Mucosa of rectum (tissue), 2 donors: ENCODE measurements at regions not wholly inside any gene's neighbourhood (a gene's known extent, or its start where the extent isn't known, plus 50 kb on each side); places are given as distances from the start of the nearest gene placed in this dataset.

Experiments used
- H3K27ac ChIP-seq, 2 donors: one replicate each; pipeline ENCODE4 v1.7.0; 2013; ENCODE audit warnings: inconsistent platforms in 2 of 2, low read depth in 2 of 2, low read length in 2 of 2
- H3K27me3 ChIP-seq, 2 donors: one replicate each; pipeline ENCODE4 v1.7.0; 2013; ENCODE audit warnings: low read length in 2 of 2; ENCODE audit not compliant: control insufficient read depth in 2 of 2, insufficient read depth in 2 of 2
- H3K36me3 ChIP-seq, 2 donors: one replicate each; pipeline ENCODE4 v1.7.0; 2013; ENCODE audit warnings: low read length in 2 of 2; ENCODE audit not compliant: control insufficient read depth in 2 of 2, insufficient read depth in 2 of 2
- H3K4me1 ChIP-seq, 2 donors: one replicate each; pipeline ENCODE4 v1.7.0; 2013; ENCODE audit warnings: low read length in 2 of 2, mild to moderate bottlenecking in 1 of 2; ENCODE audit not compliant: control insufficient read depth in 2 of 2, insufficient read depth in 2 of 2
- H3K4me3 ChIP-seq, 2 donors: one replicate each; pipeline ENCODE4 v1.7.0; 2013; ENCODE audit warnings: low read length in 2 of 2
- H3K9ac ChIP-seq, 2 donors: one replicate each; pipeline ENCODE4 v1.7.0; 2013; ENCODE audit warnings: low read length in 2 of 2, low read depth in 1 of 2, mild to moderate bottlenecking in 1 of 2
- H3K9me3 ChIP-seq, 2 donors: one replicate each; pipeline ENCODE4 v1.7.0; 2013; ENCODE audit warnings: low read length in 2 of 2; ENCODE audit not compliant: control insufficient read depth in 2 of 2
- donor health status: healthy.
- donor health status: Normal muscosa, but diverticular disease.

DNA sequence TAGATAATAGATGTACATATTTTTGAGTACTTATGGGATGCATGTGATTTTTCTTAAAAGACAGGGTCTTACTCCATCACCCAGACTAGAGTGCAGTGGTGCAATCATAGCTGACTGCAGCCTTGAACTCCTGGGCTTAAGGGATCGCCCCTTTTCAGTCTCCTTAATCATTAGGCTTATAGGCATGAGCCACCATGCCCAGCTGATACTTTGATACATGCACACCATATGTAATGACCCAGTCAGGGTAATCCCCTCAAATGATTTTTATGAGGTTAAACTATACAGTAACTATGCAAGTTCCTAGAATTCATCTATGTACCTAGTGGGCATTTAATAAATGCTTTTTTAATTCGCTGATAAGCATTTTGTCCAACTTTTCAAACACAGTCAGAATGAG lies 292.3 kb downstream of the DTWD2 start:
- Histone ChIP-seq H3K9me3 (no peaks in the 10 kb centered on the region), H3K4me1 (no peaks in the 10 kb centered on the region), H3K27me3 (no peaks in the 10 kb centered on the region), H3K36me3 (no peaks in the 10 kb centered on the region), H3K4me3 (no peak overlapping the region), H3K27ac (no peak overlapping the region), H3K9ac (no peak overlapping the region)

DNA sequence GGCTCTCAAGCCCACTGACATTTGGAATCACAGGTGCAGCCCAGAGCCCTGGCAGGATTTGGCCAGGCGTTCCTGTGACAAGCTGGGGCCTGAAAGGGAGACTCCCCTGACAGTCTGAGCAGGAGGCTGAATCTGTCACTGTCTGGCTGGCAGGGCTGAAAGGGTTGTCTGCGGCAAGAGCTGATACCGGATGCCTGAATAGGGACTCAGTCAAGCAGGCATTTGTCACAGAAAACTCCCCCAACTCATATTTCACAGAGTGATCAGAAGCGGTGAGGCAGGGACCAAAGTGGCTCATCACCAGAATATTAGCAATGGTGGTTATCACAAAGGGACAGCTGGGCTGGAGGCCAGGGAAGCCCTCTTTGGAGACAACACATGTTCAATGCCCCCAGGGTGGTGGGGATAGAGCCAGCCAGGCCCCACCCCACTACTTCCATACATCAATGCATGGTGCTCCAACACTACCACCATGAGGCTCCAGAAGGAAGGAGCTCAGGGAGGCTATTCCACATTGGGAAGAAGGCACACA lies 295.5 kb downstream of the DTWD2 start:
- Histone ChIP-seq H3K4me3 (no peak overlapping the region), H3K27me3 (no peaks in the 10 kb centered on the region), H3K9me3 (no peaks in the 10 kb centered on the region), H3K4me1 (no peaks in the 10 kb centered on the region), H3K9ac (no peak overlapping the region), H3K27ac (no peak overlapping the region), H3K36me3 (no peaks in the 10 kb centered on the region)

DNA sequence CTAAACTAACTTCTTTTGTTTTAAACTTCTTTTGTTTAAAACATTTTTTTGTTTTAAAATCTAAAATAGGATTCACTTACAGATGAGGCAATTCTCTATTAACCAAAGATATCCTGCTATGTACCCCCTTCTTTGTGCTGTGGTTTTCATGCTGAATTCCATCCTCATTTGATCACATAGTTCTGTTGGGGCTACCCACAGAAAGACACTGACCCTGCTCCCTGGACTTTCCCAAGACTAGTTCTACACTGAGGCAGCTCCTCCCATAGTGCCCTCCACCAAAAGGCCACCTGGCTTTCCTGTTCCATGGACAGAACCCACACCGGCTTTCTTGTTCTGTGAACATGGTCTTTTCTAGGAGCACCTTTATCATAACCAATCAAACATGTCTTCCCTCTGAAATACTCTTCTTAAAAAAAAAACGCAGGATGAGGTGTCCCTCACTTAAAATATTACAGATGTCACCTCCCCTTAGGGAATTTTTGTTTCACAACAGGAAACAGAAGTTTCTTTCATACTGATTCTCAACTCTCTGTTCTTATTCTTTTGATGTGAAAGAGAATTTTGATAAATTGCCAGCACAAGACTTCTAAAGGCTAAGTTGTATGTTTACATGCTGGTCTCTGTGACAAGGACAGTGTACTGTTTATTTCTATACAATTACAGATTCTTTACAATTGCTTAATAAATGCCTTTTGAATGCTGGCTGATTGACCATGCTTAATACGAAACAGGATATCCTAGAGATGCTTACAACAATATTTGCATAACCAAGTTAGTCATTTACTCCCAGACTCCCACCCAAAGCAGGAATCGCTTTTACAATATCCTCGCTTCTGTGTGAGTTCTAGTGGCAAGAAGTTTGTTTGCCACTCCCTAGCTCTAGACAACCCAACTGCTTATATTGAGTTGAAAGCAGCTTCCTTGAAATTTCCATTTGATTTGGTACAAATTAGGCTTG lies 300.4 kb downstream of the DTWD2 start:
- Histone ChIP-seq H3K4me1 (no peaks in the 10 kb centered on the region), H3K36me3 (no peaks in the 10 kb centered on the region), H3K27ac (no peak overlapping the region), H3K27me3 (no peaks in the 10 kb centered on the region), H3K4me3 (no peak overlapping the region), H3K9me3 (no peaks in the 10 kb centered on the region), H3K9ac (no peak overlapping the region)

DNA sequence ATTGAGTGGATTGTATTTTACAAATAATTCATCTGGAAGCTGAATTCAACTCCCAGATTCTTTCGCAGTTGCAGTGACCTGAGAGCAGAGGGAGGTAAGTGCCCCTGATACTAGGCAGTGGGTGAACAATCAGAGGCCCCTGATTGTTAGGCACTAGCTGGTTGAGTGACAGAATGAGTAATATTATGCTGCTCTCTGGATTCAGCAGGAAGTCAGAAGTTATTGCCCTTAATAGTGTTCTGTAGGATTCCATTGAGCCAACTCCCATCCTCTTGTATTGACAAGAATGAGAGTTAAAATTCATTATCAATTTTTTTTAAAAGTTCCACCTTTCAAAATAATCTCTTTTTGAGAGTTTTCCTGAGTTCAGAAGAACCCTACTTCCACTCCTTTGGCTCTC lies 301.2 kb downstream of the DTWD2 start:
- H3K4me1 ChIP-seq, result no peaks in the 10 kb centered on the region
- H3K4me3 ChIP-seq, result no peak overlapping the region
- H3K27me3 ChIP-seq, result no peaks in the 10 kb centered on the region
- no peak overlapping the region for H3K9ac ChIP-seq
- no peaks in the 10 kb centered on the region for H3K9me3 ChIP-seq
- no peaks in the 10 kb centered on the region for H3K36me3 ChIP-seq
- H3K27ac ChIP-seq, result no peak overlapping the region

DNA sequence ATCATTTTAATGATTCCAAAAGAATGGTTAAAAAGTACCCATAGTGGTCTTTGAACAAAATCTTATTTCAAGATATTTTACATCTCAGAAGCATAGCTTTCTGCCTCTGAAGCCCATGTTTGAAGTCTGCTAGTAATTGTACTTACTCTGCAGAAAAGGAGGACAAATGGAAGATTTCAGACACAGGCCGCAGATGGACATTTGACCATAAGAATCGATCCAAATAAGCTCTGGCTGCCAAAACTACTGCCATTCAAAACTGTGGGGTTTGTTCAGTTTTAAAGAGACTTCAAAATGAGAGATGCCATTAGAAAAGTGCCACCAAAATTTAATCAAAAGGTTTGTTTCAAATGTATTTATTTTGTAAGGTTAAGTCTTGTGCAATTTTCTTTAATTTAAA lies 306.7 kb downstream of the DTWD2 start:
- no peaks in the 10 kb centered on the region for H3K4me1 ChIP-seq
- no peak overlapping the region for H3K27ac ChIP-seq
- no peak overlapping the region for H3K4me3 ChIP-seq
- no peak overlapping the region for H3K9ac ChIP-seq
- H3K27me3 ChIP-seq, result no peaks in the 10 kb centered on the region
- H3K36me3 ChIP-seq, result no peaks in the 10 kb centered on the region
- H3K9me3 ChIP-seq, result no peaks in the 10 kb centered on the region

DNA sequence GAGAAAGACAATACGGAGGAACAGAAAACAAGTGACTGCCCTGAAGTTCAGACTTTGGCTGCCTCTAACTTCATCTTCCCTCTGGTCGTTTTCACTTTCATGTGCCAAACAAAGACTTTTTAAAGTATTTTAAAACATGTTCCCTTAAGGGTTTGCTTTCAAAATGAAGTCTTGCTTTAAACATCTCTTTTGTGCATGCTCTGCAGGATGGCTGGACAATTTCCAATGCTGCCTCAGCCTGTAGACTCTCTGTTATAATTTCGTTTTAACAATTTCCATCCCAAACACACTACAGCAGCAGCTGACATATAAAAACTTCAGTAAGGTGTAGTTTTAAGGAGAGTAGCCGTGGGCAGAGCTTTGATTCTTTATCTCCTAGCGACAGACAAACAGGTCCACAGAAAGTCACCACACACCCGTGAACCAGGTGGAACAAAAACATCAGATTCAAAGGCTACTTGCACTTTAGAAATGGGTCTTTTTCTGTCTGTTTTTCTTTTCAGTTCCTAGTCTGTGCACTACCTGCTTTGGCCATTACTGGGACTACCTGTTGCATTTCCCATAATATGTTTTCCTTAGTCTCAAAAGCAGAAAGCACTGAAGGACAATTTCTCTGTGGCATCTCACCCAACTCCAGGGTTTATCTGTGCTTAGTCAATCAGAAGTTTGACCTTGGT lies 308.9 kb downstream of the DTWD2 start:
- Histone ChIP-seq H3K9ac (no peak overlapping the region), H3K4me1 (no peaks in the 10 kb centered on the region), H3K36me3 (no peaks in the 10 kb centered on the region), H3K4me3 (no peak overlapping the region), H3K27me3 (no peaks in the 10 kb centered on the region), H3K27ac (no peak overlapping the region), H3K9me3 (no peaks in the 10 kb centered on the region)

DNA sequence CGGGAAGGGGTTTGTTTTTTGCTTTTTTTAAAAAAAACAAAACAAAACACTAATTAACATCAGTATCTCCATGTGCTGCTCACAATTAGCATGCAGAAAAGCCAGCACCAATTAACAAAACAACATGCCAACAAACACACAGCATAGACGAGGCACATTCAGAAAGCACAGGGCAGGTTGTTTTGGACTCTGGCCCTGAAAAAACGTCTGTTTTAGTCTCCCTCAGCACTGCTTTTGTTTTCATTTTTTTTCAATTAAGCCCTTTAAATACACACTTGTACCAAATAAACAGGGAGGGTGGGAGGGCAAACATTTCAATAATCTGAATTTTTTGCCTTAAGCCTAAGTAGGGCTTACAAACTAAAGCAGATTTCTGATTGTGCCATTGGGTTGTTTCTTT lies 309.6 kb downstream of the DTWD2 start:
- no peaks in the 10 kb centered on the region for H3K4me1 ChIP-seq
- H3K27me3 ChIP-seq, result no peaks in the 10 kb centered on the region
- H3K9me3 ChIP-seq, result no peaks in the 10 kb centered on the region
- no peaks in the 10 kb centered on the region for H3K36me3 ChIP-seq
- no peak overlapping the region for H3K27ac ChIP-seq
- no peak overlapping the region for H3K4me3 ChIP-seq
- H3K9ac ChIP-seq, result no peak overlapping the region

DNA sequence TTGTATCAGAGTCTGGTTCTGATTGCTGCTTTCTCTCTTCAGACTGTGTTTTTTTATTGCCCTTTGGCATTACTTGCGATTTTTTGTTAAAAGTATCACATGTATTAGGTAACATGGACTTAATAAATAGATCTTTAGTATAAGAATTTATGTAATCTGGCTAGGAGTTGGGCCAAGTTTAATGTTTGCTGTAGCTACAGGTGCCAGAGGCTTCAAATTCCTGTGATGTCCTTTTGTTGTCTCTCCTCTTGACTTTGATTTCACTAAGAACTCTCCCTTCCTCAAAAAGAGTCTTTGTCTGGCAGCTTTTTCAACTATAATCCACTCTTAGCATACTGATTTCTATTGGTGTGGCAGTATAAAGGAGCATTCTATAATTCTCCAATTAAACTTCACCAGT lies 313.1 kb downstream of the DTWD2 start:
- H3K36me3 ChIP-seq, result no peaks in the 10 kb centered on the region
- no peak overlapping the region for H3K27ac ChIP-seq
- H3K9me3 ChIP-seq, result no peaks in the 10 kb centered on the region
- no peaks in the 10 kb centered on the region for H3K4me1 ChIP-seq
- H3K4me3 ChIP-seq, result no peak overlapping the region
- no peaks in the 10 kb centered on the region for H3K27me3 ChIP-seq
- no peak overlapping the region for H3K9ac ChIP-seq

DNA sequence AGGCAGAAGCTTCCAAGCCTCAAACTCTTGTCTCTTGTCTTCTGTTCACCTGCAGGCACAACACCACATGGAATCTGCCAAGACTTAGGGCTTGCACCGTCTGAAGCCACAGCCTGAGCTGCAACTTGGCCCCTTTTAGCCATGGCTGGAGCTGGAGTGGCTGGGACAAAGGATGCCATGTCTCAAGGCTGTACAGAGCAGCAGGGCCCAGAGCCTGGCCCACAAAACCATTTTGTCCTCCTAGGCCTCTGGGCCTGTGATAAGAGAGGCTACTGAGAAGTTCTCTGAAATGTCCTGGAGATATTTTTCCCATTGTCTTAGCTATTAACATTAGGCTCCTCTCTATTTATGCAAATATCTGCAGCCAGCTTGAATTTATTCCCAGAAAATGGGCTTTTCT lies 330.8 kb downstream of the DTWD2 start:
- Histone ChIP-seq H3K9me3 (no peaks in the 10 kb centered on the region), H3K9ac (no peak overlapping the region), H3K27ac (no peak overlapping the region), H3K27me3 (no peaks in the 10 kb centered on the region), H3K4me1 (no peaks in the 10 kb centered on the region), H3K4me3 (no peak overlapping the region), H3K36me3 (no peaks in the 10 kb centered on the region)

DNA sequence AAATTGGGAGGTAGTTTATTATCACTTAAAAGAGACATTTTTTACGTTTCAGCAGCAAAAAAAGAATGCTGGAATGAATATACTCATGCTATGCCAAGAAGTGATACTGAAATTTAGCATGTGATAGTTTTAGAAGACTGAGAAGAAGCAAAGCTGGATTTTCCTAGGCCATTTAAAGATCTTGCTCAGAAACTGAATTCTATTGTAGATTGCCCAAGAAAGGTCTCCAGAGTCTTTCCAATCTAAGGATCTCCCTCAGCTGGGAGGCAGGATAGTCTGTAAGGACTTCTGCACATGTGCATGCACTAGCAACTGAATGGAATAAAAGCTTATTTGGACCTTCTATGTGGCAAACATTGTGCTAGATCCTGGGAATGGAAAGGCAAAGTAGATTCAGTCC lies 334.5 kb downstream of the DTWD2 start:
- H3K9me3 ChIP-seq, result no peaks in the 10 kb centered on the region

More for the DNA sequence above, 334.5 kb downstream of the DTWD2 start:
- Histone ChIP-seq H3K27me3 (no peaks in the 10 kb centered on the region), H3K4me1 (no peaks in the 10 kb centered on the region), H3K4me3 (no peak overlapping the region), H3K36me3 (no peaks in the 10 kb centered on the region), H3K9ac (no peak overlapping the region), H3K27ac (no peak overlapping the region)
